ENCODE measurements at regions not wholly inside any gene's neighbourhood (a gene's known extent, or its start where the extent isn't known, plus 50 kb on each side); places are given as distances from the start of the nearest gene placed in this dataset.

GRCh38 chr15:55026381-55026780, 170.4 kb downstream of the RSL24D1 start:
- TF ChIP-seq, protein P1, sequence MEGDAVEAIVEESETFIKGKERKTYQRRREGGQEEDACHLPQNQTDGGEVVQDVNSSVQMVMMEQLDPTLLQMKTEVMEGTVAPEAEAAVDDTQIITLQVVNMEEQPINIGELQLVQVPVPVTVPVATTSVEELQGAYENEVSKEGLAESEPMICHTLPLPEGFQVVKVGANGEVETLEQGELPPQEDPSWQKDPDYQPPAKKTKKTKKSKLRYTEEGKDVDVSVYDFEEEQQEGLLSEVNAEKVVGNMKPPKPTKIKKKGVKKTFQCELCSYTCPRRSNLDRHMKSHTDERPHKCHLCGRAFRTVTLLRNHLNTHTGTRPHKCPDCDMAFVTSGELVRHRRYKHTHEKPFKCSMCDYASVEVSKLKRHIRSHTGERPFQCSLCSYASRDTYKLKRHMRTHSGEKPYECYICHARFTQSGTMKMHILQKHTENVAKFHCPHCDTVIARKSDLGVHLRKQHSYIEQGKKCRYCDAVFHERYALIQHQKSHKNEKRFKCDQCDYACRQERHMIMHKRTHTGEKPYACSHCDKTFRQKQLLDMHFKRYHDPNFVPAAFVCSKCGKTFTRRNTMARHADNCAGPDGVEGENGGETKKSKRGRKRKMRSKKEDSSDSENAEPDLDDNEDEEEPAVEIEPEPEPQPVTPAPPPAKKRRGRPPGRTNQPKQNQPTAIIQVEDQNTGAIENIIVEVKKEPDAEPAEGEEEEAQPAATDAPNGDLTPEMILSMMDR (IDR thresholded peaks at IDR 0.05; ENCODE audit: insufficient read depth, low read length), result no peak
- TF ChIP-seq POLR2AphosphoS5 (IDR thresholded peaks at IDR 0.05; ENCODE audit: low read depth), result no peak
- TF ChIP-seq GABPA (IDR thresholded peaks at IDR 0.05; ENCODE audit: low read depth), result no peak
- TF ChIP-seq SPI1 (IDR thresholded peaks at IDR 0.05; ENCODE audit: borderline replicate concordance, low read depth), result no peak
- TF ChIP-seq, protein P2, sequence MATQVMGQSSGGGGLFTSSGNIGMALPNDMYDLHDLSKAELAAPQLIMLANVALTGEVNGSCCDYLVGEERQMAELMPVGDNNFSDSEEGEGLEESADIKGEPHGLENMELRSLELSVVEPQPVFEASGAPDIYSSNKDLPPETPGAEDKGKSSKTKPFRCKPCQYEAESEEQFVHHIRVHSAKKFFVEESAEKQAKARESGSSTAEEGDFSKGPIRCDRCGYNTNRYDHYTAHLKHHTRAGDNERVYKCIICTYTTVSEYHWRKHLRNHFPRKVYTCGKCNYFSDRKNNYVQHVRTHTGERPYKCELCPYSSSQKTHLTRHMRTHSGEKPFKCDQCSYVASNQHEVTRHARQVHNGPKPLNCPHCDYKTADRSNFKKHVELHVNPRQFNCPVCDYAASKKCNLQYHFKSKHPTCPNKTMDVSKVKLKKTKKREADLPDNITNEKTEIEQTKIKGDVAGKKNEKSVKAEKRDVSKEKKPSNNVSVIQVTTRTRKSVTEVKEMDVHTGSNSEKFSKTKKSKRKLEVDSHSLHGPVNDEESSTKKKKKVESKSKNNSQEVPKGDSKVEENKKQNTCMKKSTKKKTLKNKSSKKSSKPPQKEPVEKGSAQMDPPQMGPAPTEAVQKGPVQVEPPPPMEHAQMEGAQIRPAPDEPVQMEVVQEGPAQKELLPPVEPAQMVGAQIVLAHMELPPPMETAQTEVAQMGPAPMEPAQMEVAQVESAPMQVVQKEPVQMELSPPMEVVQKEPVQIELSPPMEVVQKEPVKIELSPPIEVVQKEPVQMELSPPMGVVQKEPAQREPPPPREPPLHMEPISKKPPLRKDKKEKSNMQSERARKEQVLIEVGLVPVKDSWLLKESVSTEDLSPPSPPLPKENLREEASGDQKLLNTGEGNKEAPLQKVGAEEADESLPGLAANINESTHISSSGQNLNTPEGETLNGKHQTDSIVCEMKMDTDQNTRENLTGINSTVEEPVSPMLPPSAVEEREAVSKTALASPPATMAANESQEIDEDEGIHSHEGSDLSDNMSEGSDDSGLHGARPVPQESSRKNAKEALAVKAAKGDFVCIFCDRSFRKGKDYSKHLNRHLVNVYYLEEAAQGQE (IDR thresholded peaks at IDR 0.05; ENCODE audit: insufficient replicate concordance, low read depth), result no peak

Data from HL-60 (cell line).